ENCODE measurements at regions not wholly inside any gene's neighbourhood (a gene's known extent, or its start where the extent isn't known, plus 50 kb on each side); places are given as distances from the start of the nearest gene placed in this dataset.
A peak's percentile ranks its signal among the peaks of the same experiment; 100 is the strongest.

GRCh38 chr4:181656748-181657147 lies 586.5 kb upstream of the TENM3 start:
- no peaks in the 10 kb centered on the region for H3K9me3 ChIP-seq (replicated peaks; ENCODE audit: control insufficient read depth, low read depth, low read length)
- 85% methylated on average over 5 of the region's 5 CpGs for WGBS (ENCODE audit: insufficient coverage)
- DNase-seq, result no peak
- H3K27me3 ChIP-seq (ENCODE audit: control insufficient read depth, insufficient read depth, low read length), result no peaks in the 10 kb centered on the region
- no peaks in the 10 kb centered on the region for H3K36me3 ChIP-seq (ENCODE audit: control insufficient read depth, insufficient read depth, low read length)
- no peaks in the 10 kb centered on the region for H3K4me1 ChIP-seq (ENCODE audit: control insufficient read depth, insufficient read depth, low read length)
- no peak overlapping the region for H3K4me3 ChIP-seq (ENCODE audit: low read length)
- no peak overlapping the region for H3K27ac ChIP-seq (ENCODE audit: low read length)

- no peaks in the 10 kb centered on the region for H3K27me3 ChIP-seq (ENCODE audit: control insufficient read depth, insufficient read depth, low read length)
- no peaks in the 10 kb centered on the region for H3K4me1 ChIP-seq (ENCODE audit: control insufficient read depth, insufficient read depth, low read length)
- no peaks in the 10 kb centered on the region for H3K36me3 ChIP-seq (ENCODE audit: control insufficient read depth, insufficient read depth, low read length)
- no peak overlapping the region for H3K4me3 ChIP-seq (ENCODE audit: low read length)
- DNase-seq, result no peak
- no peaks in the 10 kb centered on the region for H3K9me3 ChIP-seq (replicated peaks; ENCODE audit: control insufficient read depth, low read depth, low read length)
- WGBS (ENCODE audit: insufficient coverage), result no CpG with 5 or more reads among the region's 3 CpGs
- no peak overlapping the region for H3K27ac ChIP-seq (ENCODE audit: low read length)
Measured at GRCh38 chr4:181659202-181659601, 584.0 kb upstream of the TENM3 start.

- H3K4me3 ChIP-seq (ENCODE audit: low read length), result no peak overlapping the region
- H3K4me1 ChIP-seq (ENCODE audit: control insufficient read depth, insufficient read depth, low read length), result no peaks in the 10 kb centered on the region
- H3K36me3 ChIP-seq (ENCODE audit: control insufficient read depth, insufficient read depth, low read length), result no peaks in the 10 kb centered on the region
- H3K9me3 ChIP-seq (replicated peaks; ENCODE audit: control insufficient read depth, low read depth, low read length), result no peaks in the 10 kb centered on the region
- DNase-seq, result no peak
- WGBS (ENCODE audit: insufficient coverage), result no CpG with 5 or more reads among the region's 6 CpGs
- no peaks in the 10 kb centered on the region for H3K27me3 ChIP-seq (ENCODE audit: control insufficient read depth, insufficient read depth, low read length)
- H3K27ac ChIP-seq (ENCODE audit: low read length), result no peak overlapping the region
Measured at GRCh38 chr4:181659876-181660275, 583.3 kb upstream of the TENM3 start.

- H3K27ac ChIP-seq (ENCODE audit: low read length), result no peak overlapping the region
- H3K9me3 ChIP-seq (replicated peaks; ENCODE audit: control insufficient read depth, low read depth, low read length), result no peaks in the 10 kb centered on the region
- WGBS (ENCODE audit: insufficient coverage), result 67% methylated on average over 1 of the region's 4 CpGs
- DNase-seq, result no peak
- no peaks in the 10 kb centered on the region for H3K27me3 ChIP-seq (ENCODE audit: control insufficient read depth, insufficient read depth, low read length)
- H3K4me1 ChIP-seq (ENCODE audit: control insufficient read depth, insufficient read depth, low read length), result no peaks in the 10 kb centered on the region
- no peaks in the 10 kb centered on the region for H3K36me3 ChIP-seq (ENCODE audit: control insufficient read depth, insufficient read depth, low read length)
- no peak overlapping the region for H3K4me3 ChIP-seq (ENCODE audit: low read length)
Measured at GRCh38 chr4:181661090-181661489, 582.1 kb upstream of the TENM3 start.

GRCh38 chr4:181661923-181662322 lies 581.3 kb upstream of the TENM3 start:
- no peaks in the 10 kb centered on the region for H3K27me3 ChIP-seq (ENCODE audit: control insufficient read depth, insufficient read depth, low read length)
- peak; percentile 5 for DNase-seq
- no peak overlapping the region for H3K4me3 ChIP-seq (ENCODE audit: low read length)
- WGBS (ENCODE audit: insufficient coverage), result no CpG with 5 or more reads among the region's 2 CpGs
- no peaks in the 10 kb centered on the region for H3K9me3 ChIP-seq (replicated peaks; ENCODE audit: control insufficient read depth, low read depth, low read length)
- H3K36me3 ChIP-seq (ENCODE audit: control insufficient read depth, insufficient read depth, low read length), result no peaks in the 10 kb centered on the region
- no peak overlapping the region for H3K27ac ChIP-seq (ENCODE audit: low read length)
- no peaks in the 10 kb centered on the region for H3K4me1 ChIP-seq (ENCODE audit: control insufficient read depth, insufficient read depth, low read length)

- no peaks in the 10 kb centered on the region for H3K27me3 ChIP-seq (ENCODE audit: control insufficient read depth, insufficient read depth, low read length)
- no peak overlapping the region for H3K27ac ChIP-seq (ENCODE audit: low read length)
- H3K4me3 ChIP-seq (ENCODE audit: low read length), result no peak overlapping the region
- H3K4me1 ChIP-seq (ENCODE audit: control insufficient read depth, insufficient read depth, low read length), result no peaks in the 10 kb centered on the region
- WGBS (ENCODE audit: insufficient coverage), result no CpG with 5 or more reads among the region's 3 CpGs
- H3K9me3 ChIP-seq (replicated peaks; ENCODE audit: control insufficient read depth, low read depth, low read length), result no peaks in the 10 kb centered on the region
- DNase-seq, result peak; percentile 37
- no peaks in the 10 kb centered on the region for H3K36me3 ChIP-seq (ENCODE audit: control insufficient read depth, insufficient read depth, low read length)
Measured at GRCh38 chr4:181662383-181662782, 580.8 kb upstream of the TENM3 start.

GRCh38 chr4:181670506-181670905 lies 572.7 kb upstream of the TENM3 start:
- no peaks in the 10 kb centered on the region for H3K36me3 ChIP-seq (ENCODE audit: control insufficient read depth, insufficient read depth, low read length)
- WGBS (ENCODE audit: insufficient coverage), result no CpG with 5 or more reads among the region's 2 CpGs
- H3K4me3 ChIP-seq (ENCODE audit: low read length), result no peak overlapping the region
- no peak for DNase-seq
- no peaks in the 10 kb centered on the region for H3K9me3 ChIP-seq (replicated peaks; ENCODE audit: control insufficient read depth, low read depth, low read length)
- H3K4me1 ChIP-seq (ENCODE audit: control insufficient read depth, insufficient read depth, low read length), result no peaks in the 10 kb centered on the region
- no peaks in the 10 kb centered on the region for H3K27me3 ChIP-seq (ENCODE audit: control insufficient read depth, insufficient read depth, low read length)
- no peak overlapping the region for H3K27ac ChIP-seq (ENCODE audit: low read length)

GRCh38 chr4:181671672-181672071 lies 571.5 kb upstream of the TENM3 start:
- 50% methylated on average over 2 of the region's 2 CpGs for WGBS (ENCODE audit: insufficient coverage)
- no peak for DNase-seq

GRCh38 chr4:181672751-181673150 lies 570.5 kb upstream of the TENM3 start:
- Histone ChIP-seq H3K4me1 (ENCODE audit: control insufficient read depth, insufficient read depth, low read length) (no peaks in the 10 kb centered on the region), H3K27ac (ENCODE audit: low read length) (no peak overlapping the region), H3K4me3 (ENCODE audit: low read length) (no peak overlapping the region), H3K36me3 (ENCODE audit: control insufficient read depth, insufficient read depth, low read length) (no peaks in the 10 kb centered on the region), H3K9me3 (replicated peaks; ENCODE audit: control insufficient read depth, low read depth, low read length) (no peaks in the 10 kb centered on the region), H3K27me3 (ENCODE audit: control insufficient read depth, insufficient read depth, low read length) (no peaks in the 10 kb centered on the region)
- no peak for DNase-seq
- no CpG with 5 or more reads among the region's 2 CpGs for WGBS (ENCODE audit: insufficient coverage)

More at GRCh38 chr4:181671672-181672071, 571.5 kb upstream of the TENM3 start:
- Histone ChIP-seq H3K27ac (ENCODE audit: low read length) (no peak overlapping the region), H3K4me3 (ENCODE audit: low read length) (no peak overlapping the region), H3K9me3 (replicated peaks; ENCODE audit: control insufficient read depth, low read depth, low read length) (no peaks in the 10 kb centered on the region), H3K27me3 (ENCODE audit: control insufficient read depth, insufficient read depth, low read length) (no peaks in the 10 kb centered on the region), H3K36me3 (ENCODE audit: control insufficient read depth, insufficient read depth, low read length) (no peaks in the 10 kb centered on the region), H3K4me1 (ENCODE audit: control insufficient read depth, insufficient read depth, low read length) (no peaks in the 10 kb centered on the region)

GRCh38 chr4:181674315-181674875 lies 568.8 kb upstream of the TENM3 start:
- Histone ChIP-seq H3K27me3 (ENCODE audit: control insufficient read depth, insufficient read depth, low read length) (no peaks in the 10 kb centered on the region), H3K36me3 (ENCODE audit: control insufficient read depth, insufficient read depth, low read length) (no peaks in the 10 kb centered on the region), H3K9me3 (replicated peaks; ENCODE audit: control insufficient read depth, low read depth, low read length) (no peaks in the 10 kb centered on the region), H3K27ac (ENCODE audit: low read length) (no peak overlapping the region), H3K4me1 (ENCODE audit: control insufficient read depth, insufficient read depth, low read length) (no peaks in the 10 kb centered on the region), H3K4me3 (ENCODE audit: low read length) (no peak overlapping the region)
- no CpG with 5 or more reads among the region's 1 CpG for WGBS (ENCODE audit: insufficient coverage)
- DNase-seq, result no peak

- H3K36me3 ChIP-seq (ENCODE audit: control insufficient read depth, insufficient read depth, low read length), result no peaks in the 10 kb centered on the region
- no peaks in the 10 kb centered on the region for H3K27me3 ChIP-seq (ENCODE audit: control insufficient read depth, insufficient read depth, low read length)
- no peak for DNase-seq
- no peak overlapping the region for H3K27ac ChIP-seq (ENCODE audit: low read length)
- no peaks in the 10 kb centered on the region for H3K9me3 ChIP-seq (replicated peaks; ENCODE audit: control insufficient read depth, low read depth, low read length)
- H3K4me1 ChIP-seq (ENCODE audit: control insufficient read depth, insufficient read depth, low read length), result no peaks in the 10 kb centered on the region
- WGBS (ENCODE audit: insufficient coverage), result 63% methylated on average over 1 of the region's 2 CpGs
- no peak overlapping the region for H3K4me3 ChIP-seq (ENCODE audit: low read length)
Measured at GRCh38 chr4:181676546-181676945, 566.7 kb upstream of the TENM3 start.

All from muscle of leg (tissue), 3 donors.